WTC11 (cell line): ENCODE measurements at regions not wholly inside any gene's neighbourhood (a gene's known extent, or its start where the extent isn't known, plus 50 kb on each side); places are given as distances from the start of the nearest gene placed in this dataset.

Experiments used
- ATAC-seq: fragments of 200-7000 bp; cut with Tn5 transposase; 2 replicates; pipeline ENCODE4 v1.10.0; 2021; ENCODE audit warnings: mild to moderate bottlenecking, moderate library complexity
- CTCF ChIA-PET: fragments of 300-600 bp; sonication (Branson Sonifier 250); formaldehyde crosslinking; loops from one replicate; lab custom pipeline; 2021; ENCODE audit warnings: antibody characterized with exemption; lab: Charles Lee
- POLR2A ChIA-PET: fragments of 350-600 bp; sonication (Branson Sonifier 250); formaldehyde crosslinking; loops from one replicate; lab custom pipeline; 2021; ENCODE audit warnings: antibody characterized with exemption; lab: Charles Lee
- DNase-seq: peaks from one replicate; pipeline ENCODE4 v3.0.0; 2021; ENCODE audit warnings: low spot score
- H3K27ac Mint-ChIP-seq: 2 replicates; pipeline ENCODE4 v1.8.0; 2021; ENCODE audit warnings: mixed read lengths
- H3K27me3 Mint-ChIP-seq: 2 replicates; pipeline ENCODE4 v1.8.0; 2021; ENCODE audit warnings: low read depth, mild to moderate bottlenecking, moderate library complexity, mixed read lengths
- H3K36me3 Mint-ChIP-seq: 2 replicates; pipeline ENCODE4 v1.8.0; 2021; ENCODE audit warnings: mixed read lengths
- H3K4me1 Mint-ChIP-seq: 2 replicates; pipeline ENCODE4 v1.8.0; 2022; ENCODE audit warnings: mixed read lengths
- H3K4me3 Mint-ChIP-seq: 2 replicates; pipeline ENCODE4 v1.8.0; 2021; ENCODE audit warnings: mild to moderate bottlenecking, moderate library complexity, mixed read lengths
- H3K9me3 Mint-ChIP-seq: 2 replicates; pipeline ENCODE4 v1.8.0; 2021; ENCODE audit warnings: mixed read lengths
- FOXJ3 ChIP-seq: sonication (generic); formaldehyde crosslinking; IDR thresholded peaks from 2 replicates; pipeline ENCODE4 v1.9.0; 2021; ENCODE audit warnings: missing genetic modification reagents, mild to moderate bottlenecking, borderline replicate concordance
- FOXP1 ChIP-seq: sonication (generic); formaldehyde crosslinking; IDR thresholded peaks from 2 replicates; pipeline ENCODE4 v1.8.0; 2022; ENCODE audit warnings: missing genetic modification reagents, mild to moderate bottlenecking, moderate library complexity, borderline replicate concordance
- GRHL2 ChIP-seq: fragments of 250-450 bp; sonication (Bioruptor Pico); IDR thresholded peaks from 2 replicates; pipeline ENCODE4 v1.8.0; 2022; ENCODE audit warnings: mild to moderate bottlenecking, moderate library complexity; ENCODE audit not compliant: insufficient replicate concordance, severe bottlenecking
- JAZF1 ChIP-seq: fragments of 250-450 bp; sonication (Bioruptor Pico); IDR thresholded peaks from 2 replicates; pipeline ENCODE4 v1.9.0; 2021; ENCODE audit warnings: moderate library complexity, mild to moderate bottlenecking, inconsistent platforms
- MYBL2 ChIP-seq: sonication (generic); formaldehyde crosslinking; IDR thresholded peaks from 2 replicates; pipeline ENCODE4 v1.8.1; 2023; ENCODE audit warnings: mild to moderate bottlenecking, moderate library complexity, missing genetic modification reagents
- NFATC4 ChIP-seq: fragments of 250-450 bp; sonication (Bioruptor Pico); IDR thresholded peaks from 2 replicates; pipeline ENCODE4 v1.9.0; 2021; ENCODE audit warnings: mild to moderate bottlenecking
- NFE2L1 ChIP-seq: sonication (generic); formaldehyde crosslinking; IDR thresholded peaks from 2 replicates; pipeline ENCODE4 v1.8.1; 2023; ENCODE audit warnings: missing genetic modification reagents
- NR1H2 ChIP-seq: sonication (generic); formaldehyde crosslinking; IDR thresholded peaks from 2 replicates; pipeline ENCODE4 v1.9.0; 2021; ENCODE audit warnings: mild to moderate bottlenecking, moderate library complexity, missing genetic modification reagents
- NR2C2 ChIP-seq: sonication (generic); formaldehyde crosslinking; IDR thresholded peaks from 2 replicates; pipeline ENCODE4 v1.8.0; 2022; ENCODE audit warnings: mild to moderate bottlenecking, missing genetic modification reagents
- TCF7 ChIP-seq: sonication (generic); formaldehyde crosslinking; IDR thresholded peaks from 2 replicates; pipeline ENCODE4 v1.8.0; 2022; ENCODE audit warnings: mild to moderate bottlenecking, low read depth, missing genetic modification reagents, moderate library complexity
- TEAD1 ChIP-seq: sonication (generic); formaldehyde crosslinking; IDR thresholded peaks from 2 replicates; pipeline ENCODE4 v1.8.0; 2022; ENCODE audit warnings: mild to moderate bottlenecking, missing genetic modification reagents
- ZNF232 ChIP-seq: sonication (generic); formaldehyde crosslinking; IDR thresholded peaks from 2 replicates; pipeline ENCODE4 v1.8.0; 2022; ENCODE audit warnings: mild to moderate bottlenecking, missing genetic modification reagents
- ZNF263 ChIP-seq: sonication (generic); formaldehyde crosslinking; IDR thresholded peaks from 2 replicates; pipeline ENCODE4 v1.8.1; 2022; ENCODE audit warnings: low read depth, mild to moderate bottlenecking, moderate library complexity, missing genetic modification reagents
- TF ChIP-seq, protein P1 (sequence below): fragments of 250-450 bp; sonication (Bioruptor Pico); conservative IDR thresholded peaks from 2 replicates; pipeline ENCODE4 v1.9.0; 2021; ENCODE audit warnings: mild to moderate bottlenecking
- TF ChIP-seq, protein P2 (sequence below): sonication (generic); formaldehyde crosslinking; IDR thresholded peaks from 2 replicates; pipeline ENCODE4 v1.8.0; 2023; ENCODE audit warnings: mild to moderate bottlenecking, missing genetic modification reagents
- TF ChIP-seq, protein P3 (sequence below): sonication (generic); formaldehyde crosslinking; IDR thresholded peaks from 2 replicates; pipeline ENCODE4 v1.8.1; 2023; ENCODE audit warnings: mild to moderate bottlenecking, missing genetic modification reagents
- TF ChIP-seq, protein P4 (sequence below): fragments of 250-450 bp; sonication (Bioruptor Pico); IDR thresholded peaks from 2 replicates; pipeline ENCODE4 v1.8.0; 2021; ENCODE audit warnings: mild to moderate bottlenecking
- TF ChIP-seq, protein P5 (sequence below): sonication (generic); formaldehyde crosslinking; IDR thresholded peaks from 2 replicates; pipeline ENCODE4 v1.8.1; 2022; ENCODE audit warnings: low read depth, mild to moderate bottlenecking, moderate library complexity, missing genetic modification reagents, borderline replicate concordance
- TF ChIP-seq, protein P6 (sequence below): sonication (generic); formaldehyde crosslinking; conservative IDR thresholded peaks from 2 replicates; pipeline ENCODE4 v1.8.1; 2023; ENCODE audit warnings: mild to moderate bottlenecking, low read depth, missing genetic modification reagents, moderate library complexity

DNA sequence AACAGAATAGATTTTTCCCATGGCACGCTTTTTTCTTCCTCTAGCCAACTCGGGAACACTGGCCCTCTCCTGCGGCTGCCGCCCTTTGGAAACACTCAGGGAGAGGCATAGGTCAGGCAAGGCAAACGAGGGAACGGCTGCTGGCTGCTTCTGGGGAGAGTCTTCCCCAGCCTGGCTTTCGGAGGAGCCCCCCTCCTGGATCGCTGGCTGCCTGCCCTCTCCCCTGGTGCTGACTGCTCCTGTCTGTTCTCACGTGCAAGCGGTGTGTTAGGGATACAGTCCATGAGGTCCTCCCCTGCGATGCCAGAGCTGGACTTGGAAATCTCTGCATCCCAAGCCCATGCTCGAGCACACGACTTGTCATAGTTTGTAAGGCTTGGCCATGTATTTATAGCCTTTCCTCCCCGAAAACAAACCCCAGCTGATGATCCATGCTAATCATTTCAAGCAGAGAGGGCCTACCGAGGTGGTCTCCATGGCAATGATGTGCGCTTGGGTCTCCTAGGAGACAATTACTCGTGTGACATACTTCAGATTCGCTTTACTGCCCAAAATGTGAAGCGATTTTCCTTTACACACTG is 315.6 kb upstream of the ATP10A start (continued):
- TF ChIP-seq, protein P1, sequence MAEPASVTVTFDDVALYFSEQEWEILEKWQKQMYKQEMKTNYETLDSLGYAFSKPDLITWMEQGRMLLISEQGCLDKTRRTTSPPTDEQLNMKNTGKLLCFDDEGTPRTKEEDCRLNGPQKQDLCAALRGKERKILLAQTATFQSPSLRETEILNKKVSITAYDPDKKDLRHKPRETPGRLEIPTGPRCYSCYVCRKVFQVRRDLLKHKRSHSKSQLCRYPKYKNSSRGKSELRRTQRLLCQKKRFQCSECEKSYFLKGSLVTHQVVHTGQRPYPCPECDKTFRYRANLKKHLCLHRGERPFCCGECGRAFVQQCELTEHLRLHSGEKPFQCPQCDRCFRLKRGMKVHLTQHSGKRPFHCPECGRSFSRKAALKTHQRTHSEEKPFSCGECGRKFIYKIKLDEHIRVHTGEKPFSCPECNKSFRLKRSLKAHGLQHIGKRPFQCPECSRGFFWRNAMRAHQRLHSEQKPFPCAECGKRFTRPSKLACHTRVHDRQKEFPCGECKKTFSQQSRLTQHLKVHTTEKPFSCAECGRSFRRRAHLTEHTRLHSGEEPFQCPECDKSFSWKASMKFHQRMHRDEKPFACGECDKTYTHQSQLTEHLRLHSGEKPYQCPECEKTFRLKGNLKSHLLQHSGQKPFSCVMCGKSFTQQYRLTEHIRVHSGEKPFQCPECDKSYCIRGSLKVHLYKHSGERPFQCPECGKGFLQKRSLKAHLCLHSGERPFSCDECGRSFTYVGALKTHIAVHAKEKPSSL (CRISPR knock-in tag), result no peak
- TF ChIP-seq NR2C2 (CRISPR knock-in tag), result no peak
- TF ChIP-seq FOXJ3 (CRISPR knock-in tag), result no peak

DNA sequence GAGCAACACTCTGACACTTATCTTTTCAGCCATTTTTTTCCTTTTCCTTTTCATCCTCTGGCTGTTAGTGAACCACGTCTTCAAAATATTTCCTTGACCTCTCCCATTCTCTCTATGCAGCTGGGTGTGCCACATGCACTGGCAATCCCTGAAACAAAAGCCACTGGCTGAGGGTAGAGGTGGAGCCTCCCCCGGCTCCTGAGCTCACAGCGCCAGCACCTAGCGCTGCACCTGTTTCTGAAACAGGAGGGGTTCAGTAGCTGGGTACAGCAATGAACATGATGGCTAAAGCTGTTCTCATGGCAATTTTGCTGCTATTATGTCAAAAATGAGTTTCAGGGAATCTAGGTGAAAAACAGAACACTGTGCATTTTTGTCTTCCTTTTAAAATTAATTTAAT is 314.7 kb upstream of the ATP10A start:
- H3K9me3 Mint-ChIP-seq, result no peaks in the 10 kb centered on the region
- no peak for ATAC-seq
- H3K36me3 Mint-ChIP-seq, result no peaks in the 10 kb centered on the region
- TF ChIP-seq GRHL2 (no peak), MYBL2 (CRISPR knock-in tag) (no peak), ZNF232 (CRISPR knock-in tag) (no peak), FOXP1 (no peak), TEAD1 (CRISPR knock-in tag) (no peak), ZNF263 (CRISPR knock-in tag) (no peak), NFATC4 (CRISPR knock-in tag) (no peak), JAZF1 (CRISPR knock-in tag) (no peak), NR1H2 (CRISPR knock-in tag) (no peak), NR2C2 (CRISPR knock-in tag) (no peak), TCF7 (CRISPR knock-in tag) (no peak), NFE2L1 (CRISPR knock-in tag) (no peak)
- TF ChIP-seq, protein P2, sequence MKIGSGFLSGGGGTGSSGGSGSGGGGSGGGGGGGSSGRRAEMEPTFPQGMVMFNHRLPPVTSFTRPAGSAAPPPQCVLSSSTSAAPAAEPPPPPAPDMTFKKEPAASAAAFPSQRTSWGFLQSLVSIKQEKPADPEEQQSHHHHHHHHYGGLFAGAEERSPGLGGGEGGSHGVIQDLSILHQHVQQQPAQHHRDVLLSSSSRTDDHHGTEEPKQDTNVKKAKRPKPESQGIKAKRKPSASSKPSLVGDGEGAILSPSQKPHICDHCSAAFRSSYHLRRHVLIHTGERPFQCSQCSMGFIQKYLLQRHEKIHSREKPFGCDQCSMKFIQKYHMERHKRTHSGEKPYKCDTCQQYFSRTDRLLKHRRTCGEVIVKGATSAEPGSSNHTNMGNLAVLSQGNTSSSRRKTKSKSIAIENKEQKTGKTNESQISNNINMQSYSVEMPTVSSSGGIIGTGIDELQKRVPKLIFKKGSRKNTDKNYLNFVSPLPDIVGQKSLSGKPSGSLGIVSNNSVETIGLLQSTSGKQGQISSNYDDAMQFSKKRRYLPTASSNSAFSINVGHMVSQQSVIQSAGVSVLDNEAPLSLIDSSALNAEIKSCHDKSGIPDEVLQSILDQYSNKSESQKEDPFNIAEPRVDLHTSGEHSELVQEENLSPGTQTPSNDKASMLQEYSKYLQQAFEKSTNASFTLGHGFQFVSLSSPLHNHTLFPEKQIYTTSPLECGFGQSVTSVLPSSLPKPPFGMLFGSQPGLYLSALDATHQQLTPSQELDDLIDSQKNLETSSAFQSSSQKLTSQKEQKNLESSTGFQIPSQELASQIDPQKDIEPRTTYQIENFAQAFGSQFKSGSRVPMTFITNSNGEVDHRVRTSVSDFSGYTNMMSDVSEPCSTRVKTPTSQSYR (CRISPR knock-in tag), result no peak
- TF ChIP-seq, protein P3, sequence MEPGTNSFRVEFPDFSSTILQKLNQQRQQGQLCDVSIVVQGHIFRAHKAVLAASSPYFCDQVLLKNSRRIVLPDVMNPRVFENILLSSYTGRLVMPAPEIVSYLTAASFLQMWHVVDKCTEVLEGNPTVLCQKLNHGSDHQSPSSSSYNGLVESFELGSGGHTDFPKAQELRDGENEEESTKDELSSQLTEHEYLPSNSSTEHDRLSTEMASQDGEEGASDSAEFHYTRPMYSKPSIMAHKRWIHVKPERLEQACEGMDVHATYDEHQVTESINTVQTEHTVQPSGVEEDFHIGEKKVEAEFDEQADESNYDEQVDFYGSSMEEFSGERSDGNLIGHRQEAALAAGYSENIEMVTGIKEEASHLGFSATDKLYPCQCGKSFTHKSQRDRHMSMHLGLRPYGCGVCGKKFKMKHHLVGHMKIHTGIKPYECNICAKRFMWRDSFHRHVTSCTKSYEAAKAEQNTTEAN (CRISPR knock-in tag), result no peak
- TF ChIP-seq, protein P4, sequence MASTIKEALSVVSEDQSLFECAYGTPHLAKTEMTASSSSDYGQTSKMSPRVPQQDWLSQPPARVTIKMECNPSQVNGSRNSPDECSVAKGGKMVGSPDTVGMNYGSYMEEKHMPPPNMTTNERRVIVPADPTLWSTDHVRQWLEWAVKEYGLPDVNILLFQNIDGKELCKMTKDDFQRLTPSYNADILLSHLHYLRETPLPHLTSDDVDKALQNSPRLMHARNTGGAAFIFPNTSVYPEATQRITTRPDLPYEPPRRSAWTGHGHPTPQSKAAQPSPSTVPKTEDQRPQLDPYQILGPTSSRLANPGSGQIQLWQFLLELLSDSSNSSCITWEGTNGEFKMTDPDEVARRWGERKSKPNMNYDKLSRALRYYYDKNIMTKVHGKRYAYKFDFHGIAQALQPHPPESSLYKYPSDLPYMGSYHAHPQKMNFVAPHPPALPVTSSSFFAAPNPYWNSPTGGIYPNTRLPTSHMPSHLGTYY (CRISPR knock-in tag), result no peak
- TF ChIP-seq, protein P5, sequence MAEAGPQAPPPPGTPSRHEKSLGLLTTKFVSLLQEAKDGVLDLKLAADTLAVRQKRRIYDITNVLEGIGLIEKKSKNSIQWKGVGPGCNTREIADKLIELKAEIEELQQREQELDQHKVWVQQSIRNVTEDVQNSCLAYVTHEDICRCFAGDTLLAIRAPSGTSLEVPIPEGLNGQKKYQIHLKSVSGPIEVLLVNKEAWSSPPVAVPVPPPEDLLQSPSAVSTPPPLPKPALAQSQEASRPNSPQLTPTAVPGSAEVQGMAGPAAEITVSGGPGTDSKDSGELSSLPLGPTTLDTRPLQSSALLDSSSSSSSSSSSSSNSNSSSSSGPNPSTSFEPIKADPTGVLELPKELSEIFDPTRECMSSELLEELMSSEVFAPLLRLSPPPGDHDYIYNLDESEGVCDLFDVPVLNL (CRISPR knock-in tag), result no peak
- TF ChIP-seq, protein P6, sequence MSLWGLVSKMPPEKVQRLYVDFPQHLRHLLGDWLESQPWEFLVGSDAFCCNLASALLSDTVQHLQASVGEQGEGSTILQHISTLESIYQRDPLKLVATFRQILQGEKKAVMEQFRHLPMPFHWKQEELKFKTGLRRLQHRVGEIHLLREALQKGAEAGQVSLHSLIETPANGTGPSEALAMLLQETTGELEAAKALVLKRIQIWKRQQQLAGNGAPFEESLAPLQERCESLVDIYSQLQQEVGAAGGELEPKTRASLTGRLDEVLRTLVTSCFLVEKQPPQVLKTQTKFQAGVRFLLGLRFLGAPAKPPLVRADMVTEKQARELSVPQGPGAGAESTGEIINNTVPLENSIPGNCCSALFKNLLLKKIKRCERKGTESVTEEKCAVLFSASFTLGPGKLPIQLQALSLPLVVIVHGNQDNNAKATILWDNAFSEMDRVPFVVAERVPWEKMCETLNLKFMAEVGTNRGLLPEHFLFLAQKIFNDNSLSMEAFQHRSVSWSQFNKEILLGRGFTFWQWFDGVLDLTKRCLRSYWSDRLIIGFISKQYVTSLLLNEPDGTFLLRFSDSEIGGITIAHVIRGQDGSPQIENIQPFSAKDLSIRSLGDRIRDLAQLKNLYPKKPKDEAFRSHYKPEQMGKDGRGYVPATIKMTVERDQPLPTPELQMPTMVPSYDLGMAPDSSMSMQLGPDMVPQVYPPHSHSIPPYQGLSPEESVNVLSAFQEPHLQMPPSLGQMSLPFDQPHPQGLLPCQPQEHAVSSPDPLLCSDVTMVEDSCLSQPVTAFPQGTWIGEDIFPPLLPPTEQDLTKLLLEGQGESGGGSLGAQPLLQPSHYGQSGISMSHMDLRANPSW (CRISPR knock-in tag), result no peak
- H3K27ac Mint-ChIP-seq, result no peak overlapping the region
- H3K4me3 Mint-ChIP-seq, result no peak overlapping the region
- no peak for DNase-seq
- ChIA-PET CTCF (interaction anchor here (0.5 to 3.8 kb wide), 3 partner anchors 82 to 431 kb away, joined by 3 to 50 read pairs (median 4); no protein-coding TSS in a partner anchor), POLR2A (no interaction called here)
- H3K27me3 Mint-ChIP-seq, result no peaks in the 10 kb centered on the region
- H3K4me1 Mint-ChIP-seq, result peaks cover 32% of the 10 kb centered on the region
